SKM-1 (cell line): ENCODE measurements at regions not wholly inside any gene's neighbourhood (a gene's known extent, or its start where the extent isn't known, plus 50 kb on each side); places are given as distances from the start of the nearest gene placed in this dataset.
"Not testable (repeated sequence)": the region's sequence is repeated elsewhere in the genome, so short reads cannot be mapped to it uniquely, and the experiment has no call there.

ENCODE experiments used
- DNase-seq: peaks from one replicate; lab custom pipeline; 2025; ENCODE audit not compliant: unreplicated experiment; lab: John Stamatoyannopoulos, UW

GRCh38 chr10:30534465-30535144 lies 94.9 kb downstream of the LYZL2 start:
- DNase-seq = no peak

GRCh38 chr10:30531751-30532530 lies 97.6 kb downstream of the LYZL2 start:
- DNase-seq = no peak

GRCh38 chr10:30529373-30529998 lies 95.5 kb downstream of the MAP3K8 start:
- peak; percentile 78 for DNase-seq

DNA sequence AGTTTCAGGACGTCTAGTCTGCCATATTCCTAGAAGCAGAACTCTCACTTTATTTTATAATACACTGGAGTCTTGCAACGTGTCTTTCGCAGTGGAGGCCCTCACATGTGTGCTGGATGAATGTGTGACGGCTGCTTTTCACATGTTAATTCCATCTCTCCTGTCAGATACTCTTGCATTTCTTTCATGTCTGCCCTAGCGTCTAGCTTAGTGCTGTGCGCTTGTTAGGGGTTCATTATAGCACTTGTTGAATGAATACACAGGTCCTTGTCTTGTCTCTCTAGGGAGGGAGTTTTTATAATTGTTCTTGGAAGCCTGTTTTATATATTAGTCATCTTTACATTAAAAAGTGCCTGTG lies 94.4 kb downstream of the MAP3K8 start:
- no peak for DNase-seq

DNA sequence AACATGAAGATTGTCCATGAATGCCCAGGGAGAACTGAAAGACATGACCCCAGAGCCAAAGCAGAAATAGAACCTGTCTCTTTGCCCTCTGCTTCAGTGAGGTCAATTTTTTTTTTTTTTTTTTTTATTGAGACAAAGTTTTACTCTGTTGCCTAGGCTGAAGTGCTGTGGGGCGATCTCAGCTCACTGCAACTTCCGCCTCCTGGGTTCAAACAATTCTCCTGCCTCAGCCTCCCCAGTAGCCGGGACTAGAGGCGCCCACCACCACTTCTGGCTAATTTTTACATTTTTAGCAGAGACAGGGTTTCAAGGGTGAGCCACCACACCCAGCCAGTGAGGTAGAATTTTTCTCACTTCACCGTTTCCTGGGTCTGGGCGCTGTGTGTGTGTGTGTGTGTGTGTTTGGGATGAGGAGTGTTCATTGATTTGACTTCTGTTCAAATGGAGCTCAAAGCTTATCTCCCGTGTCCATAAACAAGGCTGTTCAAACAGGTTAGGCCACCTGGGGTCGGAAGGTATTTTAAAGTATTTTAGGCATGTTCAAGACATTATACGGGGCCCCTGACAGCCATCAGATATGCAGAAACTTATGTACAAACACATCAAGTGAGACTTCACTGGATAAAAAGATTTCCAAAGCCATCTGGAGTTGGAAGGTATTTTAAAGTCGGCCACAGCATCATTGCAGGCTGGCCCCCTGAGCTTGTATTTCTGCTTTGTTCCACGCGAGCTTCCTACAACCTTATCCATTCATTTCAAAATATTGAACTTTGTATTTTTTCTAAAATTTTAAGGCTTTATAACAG lies 93.8 kb downstream of the MAP3K8 start:
- no peak for DNase-seq

DNA sequence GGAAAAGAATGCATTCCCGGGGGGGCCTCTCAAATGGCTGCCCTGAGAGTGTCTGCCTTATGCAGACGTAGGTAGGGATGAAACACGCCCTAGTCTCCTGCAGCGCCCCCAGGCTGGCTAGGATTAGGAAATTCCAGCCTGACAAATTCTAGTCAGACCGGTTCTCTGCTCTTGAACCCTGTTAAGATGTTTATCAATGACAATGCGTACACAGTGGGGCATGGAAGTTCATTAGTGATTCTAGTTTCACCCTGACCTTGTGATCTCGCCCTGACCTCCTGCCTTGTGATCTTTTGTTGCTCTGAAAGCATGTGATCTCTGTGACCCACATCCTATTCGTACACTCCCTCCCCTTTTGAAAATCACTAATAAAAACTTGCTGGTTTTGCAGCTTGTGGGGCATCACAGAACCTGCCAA lies 88.7 kb downstream of the MAP3K8 start:
- DNase-seq = not testable (repeated sequence)

DNA sequence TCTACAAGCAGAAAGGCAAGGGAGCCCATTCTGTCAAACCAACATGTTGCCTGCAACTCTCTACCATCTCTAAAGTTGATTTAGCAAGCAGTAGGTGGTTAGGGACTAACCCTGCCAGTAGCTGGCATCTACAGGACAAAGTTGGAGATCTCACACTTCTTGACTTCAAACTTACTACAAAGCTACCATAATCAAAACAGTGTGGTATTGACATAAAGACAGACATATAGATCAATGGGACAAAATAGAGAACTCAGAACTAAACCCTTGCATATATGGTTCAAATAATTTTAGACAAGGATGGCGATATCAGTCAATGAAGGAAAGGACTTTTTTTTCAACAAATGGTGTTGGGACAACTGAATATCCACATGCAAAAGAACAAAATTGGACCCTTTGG lies 84.9 kb downstream of the MAP3K8 start:
- DNase-seq = no peak
